Caco-2 (cell line): ENCODE measurements at regions not wholly inside any gene's neighbourhood (a gene's known extent, or its start where the extent isn't known, plus 50 kb on each side); places are given as distances from the start of the nearest gene placed in this dataset.

Experiments
- BruUV-seq: library from RNA; stranded (reverse); fragments of 400-500 nt; replicated peaks from 2 replicates; lab custom pipeline; 2021; lab: Mats Ljungman, UMichigan
- CTCF ChIA-PET: fragments of 300-600 bp; sonication (Branson Sonifier 250); formaldehyde crosslinking; loops from one replicate; lab custom pipeline; 2022; ENCODE audit warnings: antibody characterized with exemption; lab: Charles Lee
- POLR2A ChIA-PET: fragments of 300-600 bp; sonication (Branson Sonifier 250); formaldehyde crosslinking; loops from one replicate; lab custom pipeline; 2022; ENCODE audit warnings: antibody characterized with exemption; lab: Charles Lee
- DNase-seq, 2 experiments: peaks; one replicate each; pipeline versions ENCODE4 v3.0.0 to v3.0.0-alpha.2; 2020 to 2022
- H3K27me3 ChIP-seq: replicated peaks from 2 replicates; pipeline ENCODE4 v1.6.0; 2011; ENCODE audit warnings: low read length; ENCODE audit not compliant: control insufficient read depth, insufficient read depth
- H3K36me3 ChIP-seq: 2 replicates; pipeline ENCODE4 v1.5.1; 2011; ENCODE audit warnings: low read length; ENCODE audit not compliant: control insufficient read depth, insufficient read depth
- H3K4me1 ChIP-seq: fragments of 250-450 bp; sonication (Bioruptor Pico); 2 replicates; pipeline ENCODE4 v1.5.1; 2020; ENCODE audit warnings: mild to moderate bottlenecking
- H3K4me3 ChIP-seq: 2 replicates; pipeline ENCODE4 v1.5.1; 2011; ENCODE audit warnings: low read depth, mild to moderate bottlenecking, control low read depth, low read length
- H3K9me3 ChIP-seq: fragments of 250-450 bp; sonication (Bioruptor Pico); 2 replicates; pipeline ENCODE4 v1.5.1; 2020; ENCODE audit warnings: mild to moderate bottlenecking, moderate library complexity
- H3K27ac Mint-ChIP-seq: one replicate; pipeline ENCODE4 v1.8.0; 2022; ENCODE audit warnings: mixed read lengths; ENCODE audit not compliant: unreplicated experiment
- H3K27me3 Mint-ChIP-seq: one replicate; pipeline ENCODE4 v1.8.0; 2022; ENCODE audit warnings: mixed read lengths; ENCODE audit not compliant: insufficient read depth, unreplicated experiment
- H3K36me3 Mint-ChIP-seq: one replicate; pipeline ENCODE4 v1.8.0; 2022; ENCODE audit warnings: mild to moderate bottlenecking, mixed read lengths; ENCODE audit not compliant: insufficient read depth, unreplicated experiment
- H3K4me1 Mint-ChIP-seq: one replicate; pipeline ENCODE4 v1.8.0; 2022; ENCODE audit warnings: low read depth, mixed read lengths; ENCODE audit not compliant: unreplicated experiment
- H3K4me3 Mint-ChIP-seq: one replicate; pipeline ENCODE4 v1.8.0; 2022; ENCODE audit warnings: mild to moderate bottlenecking, moderate library complexity, mixed read lengths; ENCODE audit not compliant: unreplicated experiment
- H3K9me3 Mint-ChIP-seq: one replicate; pipeline ENCODE4 v1.8.0; 2022; ENCODE audit warnings: mixed read lengths; ENCODE audit not compliant: unreplicated experiment
- intact Hi-C: fragments of 100-400 bp; cut with micrococcal nuclease; formaldehyde crosslinking; loops from one replicate; pipeline ENCODE4 v1.10.0; 2022; ENCODE audit not compliant: unreplicated experiment
- TF ChIP-seq, protein P1 (sequence below), 2 experiments: fragments of 200-600 bp in 1 of 2; IDR thresholded peaks; 1 replicate in 1 of 2; 2 replicates in 1 of 2; pipeline versions ENCODE4 v1.5.1 to v1.8.0; 2011 to 2022; ENCODE audit warnings: antibody characterized with exemption in 1 of 2, control low read depth in 1 of 2, inconsistent platforms in 1 of 2, low read depth in 1 of 2, low read length in 1 of 2, mild to moderate bottlenecking in 1 of 2, moderate library complexity in 1 of 2; ENCODE audit not compliant: insufficient read depth in 1 of 2, severe bottlenecking in 1 of 2, unreplicated experiment in 1 of 2

DNA sequence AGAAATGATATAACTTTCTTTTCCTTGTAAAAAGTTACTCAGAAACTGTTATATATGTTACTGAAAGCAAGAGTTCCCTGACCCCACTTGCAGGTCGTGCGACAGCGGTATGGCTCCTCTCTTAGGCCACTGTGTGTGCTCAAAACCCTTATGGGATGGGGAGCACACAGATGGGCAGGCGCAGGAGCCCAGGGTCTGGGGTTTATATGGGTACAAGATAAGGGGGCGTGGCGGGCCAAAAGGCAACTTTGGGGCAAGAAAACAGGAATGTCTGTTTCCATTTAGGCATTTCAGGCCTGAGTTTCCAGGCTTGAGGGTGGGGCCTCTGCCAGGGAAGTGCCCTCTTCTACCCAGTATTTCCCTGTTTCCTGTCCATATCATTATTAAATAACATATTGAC is 736.5 kb downstream of the VGLL3 start:
- Mint-ChIP-seq H3K27ac (no peak overlapping the region), H3K4me3 (no peak overlapping the region), H3K9me3 (no peaks in the 10 kb centered on the region), H3K27me3 (peaks cover 4% of the 10 kb centered on the region), H3K4me1 (no peaks in the 10 kb centered on the region), H3K36me3 (no peaks in the 10 kb centered on the region)
- no peaks in the 10 kb centered on the region for H3K36me3 ChIP-seq
- POLR2A ChIA-PET = no interaction called here
- DNase-seq = no peak
- no peaks in the 10 kb centered on the region for H3K27me3 ChIP-seq
- H3K9me3 ChIP-seq = peaks cover 3% of the 10 kb centered on the region; the same call in 1 of the 2 replicates
- H3K4me1 ChIP-seq = no peaks in the 10 kb centered on the region
- TF ChIP-seq, protein P1, sequence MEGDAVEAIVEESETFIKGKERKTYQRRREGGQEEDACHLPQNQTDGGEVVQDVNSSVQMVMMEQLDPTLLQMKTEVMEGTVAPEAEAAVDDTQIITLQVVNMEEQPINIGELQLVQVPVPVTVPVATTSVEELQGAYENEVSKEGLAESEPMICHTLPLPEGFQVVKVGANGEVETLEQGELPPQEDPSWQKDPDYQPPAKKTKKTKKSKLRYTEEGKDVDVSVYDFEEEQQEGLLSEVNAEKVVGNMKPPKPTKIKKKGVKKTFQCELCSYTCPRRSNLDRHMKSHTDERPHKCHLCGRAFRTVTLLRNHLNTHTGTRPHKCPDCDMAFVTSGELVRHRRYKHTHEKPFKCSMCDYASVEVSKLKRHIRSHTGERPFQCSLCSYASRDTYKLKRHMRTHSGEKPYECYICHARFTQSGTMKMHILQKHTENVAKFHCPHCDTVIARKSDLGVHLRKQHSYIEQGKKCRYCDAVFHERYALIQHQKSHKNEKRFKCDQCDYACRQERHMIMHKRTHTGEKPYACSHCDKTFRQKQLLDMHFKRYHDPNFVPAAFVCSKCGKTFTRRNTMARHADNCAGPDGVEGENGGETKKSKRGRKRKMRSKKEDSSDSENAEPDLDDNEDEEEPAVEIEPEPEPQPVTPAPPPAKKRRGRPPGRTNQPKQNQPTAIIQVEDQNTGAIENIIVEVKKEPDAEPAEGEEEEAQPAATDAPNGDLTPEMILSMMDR (IDR thresholded peaks at IDR 0.05; ENCODE audit: insufficient read depth in 1 of 2, low read depth in 1 of 2, low read length in 1 of 2, severe bottlenecking in 1 of 2, unreplicated experiment in 1 of 2) = no peak
- intact Hi-C loops = no loop called here
- H3K4me3 ChIP-seq = no peak overlapping the region
- CTCF ChIA-PET = no interaction called here
- no TSS peak for BruUV-seq

DNA sequence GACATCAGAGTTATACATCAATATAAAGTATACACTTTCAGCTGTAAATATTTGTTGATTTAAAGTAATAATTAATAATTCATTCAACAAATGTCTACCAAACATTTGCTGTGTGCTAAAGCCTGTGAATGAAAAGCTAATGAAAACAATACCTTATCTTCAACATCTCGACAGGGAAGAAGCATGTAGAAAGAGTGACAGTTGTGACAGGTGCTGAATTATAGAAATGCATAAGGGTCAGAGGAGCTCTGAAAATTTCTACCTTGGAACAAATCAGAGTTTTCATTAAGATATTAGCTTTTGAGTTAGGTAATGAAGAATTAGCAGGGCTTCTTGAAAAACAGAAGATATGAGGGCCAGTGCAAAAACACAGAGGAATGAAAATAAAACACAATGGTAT is 739.2 kb downstream of the VGLL3 start:
- H3K4me3 ChIP-seq = no peak overlapping the region

DNA sequence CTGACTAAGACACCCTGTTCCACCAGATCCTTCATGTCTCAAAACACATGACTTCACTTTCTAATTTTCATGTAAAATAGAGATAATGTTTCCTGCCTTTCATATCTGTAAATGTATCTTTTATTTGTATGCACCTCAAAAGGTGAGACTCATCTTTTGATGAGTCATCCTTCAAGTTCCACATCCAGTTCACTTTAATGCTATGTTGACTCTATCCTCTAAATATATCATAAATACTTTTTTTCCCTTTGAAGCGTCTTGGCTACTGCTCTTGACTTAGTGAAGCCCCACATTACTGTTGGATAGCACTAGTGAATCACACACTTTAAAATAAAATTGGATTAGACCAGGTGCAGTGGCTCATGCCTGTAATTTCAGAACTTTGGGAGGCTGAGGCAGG is 741.1 kb downstream of the VGLL3 start:
- Histone ChIP-seq H3K36me3 (no peaks in the 10 kb centered on the region), H3K4me3 (no peak overlapping the region), H3K9me3 (peaks cover 3% of the 10 kb centered on the region; the same call in 1 of the 2 replicates), H3K4me1 (no peaks in the 10 kb centered on the region), H3K27me3 (no peaks in the 10 kb centered on the region)
- TF ChIP-seq, protein P1 (IDR thresholded peaks at IDR 0.05; ENCODE audit: insufficient read depth in 1 of 2, low read depth in 1 of 2, low read length in 1 of 2, severe bottlenecking in 1 of 2, unreplicated experiment in 1 of 2) = no peak
- Mint-ChIP-seq H3K27ac (no peak overlapping the region), H3K4me3 (no peak overlapping the region), H3K36me3 (no peaks in the 10 kb centered on the region), H3K27me3 (no peaks in the 10 kb centered on the region), H3K4me1 (no peaks in the 10 kb centered on the region), H3K9me3 (no peaks in the 10 kb centered on the region)
- CTCF ChIA-PET = no interaction called here
- DNase-seq = no peak
- intact Hi-C loops = no loop called here
- no TSS peak for BruUV-seq
- POLR2A ChIA-PET = interaction anchor here (0.5 kb wide), 1 partner anchor 113 kb away, joined by 6 read pairs; no protein-coding TSS in a partner anchor

More for the DNA sequence above, 739.2 kb downstream of the VGLL3 start:
- CTCF ChIA-PET = no interaction called here
- DNase-seq = no peak
- intact Hi-C loops = no loop called here
- BruUV-seq = no TSS peak
- no peaks in the 10 kb centered on the region for H3K36me3 Mint-ChIP-seq
- H3K27ac Mint-ChIP-seq = no peak overlapping the region
- H3K9me3 Mint-ChIP-seq = no peaks in the 10 kb centered on the region
- TF ChIP-seq, protein P1 (IDR thresholded peaks at IDR 0.05; ENCODE audit: insufficient read depth in 1 of 2, low read depth in 1 of 2, low read length in 1 of 2, severe bottlenecking in 1 of 2, unreplicated experiment in 1 of 2) = no peak
- peaks cover 4% of the 10 kb centered on the region for H3K27me3 Mint-ChIP-seq
- POLR2A ChIA-PET = no interaction called here
- H3K27me3 ChIP-seq = no peaks in the 10 kb centered on the region
- peaks cover 3% of the 10 kb centered on the region; the same call in 1 of the 2 replicates for H3K9me3 ChIP-seq
- no peaks in the 10 kb centered on the region for H3K4me1 ChIP-seq
- H3K4me3 Mint-ChIP-seq = no peak overlapping the region
- H3K36me3 ChIP-seq = no peaks in the 10 kb centered on the region
- no peaks in the 10 kb centered on the region for H3K4me1 Mint-ChIP-seq
